DND-41 (cell line): ENCODE measurements at regions not wholly inside any gene's neighbourhood (a gene's known extent, or its start where the extent isn't known, plus 50 kb on each side); places are given as distances from the start of the nearest gene placed in this dataset.

Experiments
- EZH2 ChIP-seq: IDR thresholded peaks from 3 replicates; pipeline ENCODE4 v1.6.1; 2012; ENCODE audit warnings: borderline replicate concordance, low read depth, mild to moderate bottlenecking, moderate library complexity, low read length, inconsistent platforms; ENCODE audit not compliant: severe bottlenecking
- TF ChIP-seq, protein P1 (sequence below): IDR thresholded peaks from 2 replicates; pipeline ENCODE4 v1.5.1; 2012; ENCODE audit warnings: borderline replicate concordance, low read length, moderate library complexity, mild to moderate bottlenecking; ENCODE audit not compliant: poor library complexity, severe bottlenecking; ENCODE audit errors: extremely low read depth

GRCh38 chr2:49289711-49290110 is 135.4 kb upstream of the FSHR start:
- TF ChIP-seq, protein P1, sequence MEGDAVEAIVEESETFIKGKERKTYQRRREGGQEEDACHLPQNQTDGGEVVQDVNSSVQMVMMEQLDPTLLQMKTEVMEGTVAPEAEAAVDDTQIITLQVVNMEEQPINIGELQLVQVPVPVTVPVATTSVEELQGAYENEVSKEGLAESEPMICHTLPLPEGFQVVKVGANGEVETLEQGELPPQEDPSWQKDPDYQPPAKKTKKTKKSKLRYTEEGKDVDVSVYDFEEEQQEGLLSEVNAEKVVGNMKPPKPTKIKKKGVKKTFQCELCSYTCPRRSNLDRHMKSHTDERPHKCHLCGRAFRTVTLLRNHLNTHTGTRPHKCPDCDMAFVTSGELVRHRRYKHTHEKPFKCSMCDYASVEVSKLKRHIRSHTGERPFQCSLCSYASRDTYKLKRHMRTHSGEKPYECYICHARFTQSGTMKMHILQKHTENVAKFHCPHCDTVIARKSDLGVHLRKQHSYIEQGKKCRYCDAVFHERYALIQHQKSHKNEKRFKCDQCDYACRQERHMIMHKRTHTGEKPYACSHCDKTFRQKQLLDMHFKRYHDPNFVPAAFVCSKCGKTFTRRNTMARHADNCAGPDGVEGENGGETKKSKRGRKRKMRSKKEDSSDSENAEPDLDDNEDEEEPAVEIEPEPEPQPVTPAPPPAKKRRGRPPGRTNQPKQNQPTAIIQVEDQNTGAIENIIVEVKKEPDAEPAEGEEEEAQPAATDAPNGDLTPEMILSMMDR = no peak
- no peak for TF ChIP-seq EZH2
